Gastroesophageal sphincter (tissue), 3 donors: ENCODE measurements at regions not wholly inside any gene's neighbourhood (a gene's known extent, or its start where the extent isn't known, plus 50 kb on each side); places are given as distances from the start of the nearest gene placed in this dataset.

ENCODE experiments used
- EP300 ChIP-seq: sonication (generic); formaldehyde crosslinking; IDR thresholded peaks from one replicate; pipeline ENCODE4 v1.6.1; 2017; ENCODE audit warnings: antibody characterized with exemption, mild to moderate bottlenecking
- POLR2A ChIP-seq, 2 donors: fragments of 450-650 bp; IDR thresholded peaks; one replicate each; pipeline ENCODE4 v1.6.1; 2017; ENCODE audit warnings: antibody characterized with exemption in 2 of 2, mild to moderate bottlenecking in 2 of 2, moderate library complexity in 1 of 2
- POLR2AphosphoS5 ChIP-seq: sonication (generic); formaldehyde crosslinking; IDR thresholded peaks from one replicate; pipeline ENCODE4 v1.6.1; 2017; ENCODE audit warnings: antibody characterized with exemption
- TF ChIP-seq, protein P1 (sequence below), 4 experiments: fragments of 200-600 bp in 2 of 4; fragments of 450-650 bp in 2 of 4; sonication (generic) in 1 of 4; IDR thresholded peaks; one replicate each; pipeline ENCODE4 v1.5.1; 2017 to 2019; ENCODE audit warnings: antibody characterized with exemption in 4 of 4, mild to moderate bottlenecking in 2 of 4, moderate library complexity in 2 of 4

DNA sequence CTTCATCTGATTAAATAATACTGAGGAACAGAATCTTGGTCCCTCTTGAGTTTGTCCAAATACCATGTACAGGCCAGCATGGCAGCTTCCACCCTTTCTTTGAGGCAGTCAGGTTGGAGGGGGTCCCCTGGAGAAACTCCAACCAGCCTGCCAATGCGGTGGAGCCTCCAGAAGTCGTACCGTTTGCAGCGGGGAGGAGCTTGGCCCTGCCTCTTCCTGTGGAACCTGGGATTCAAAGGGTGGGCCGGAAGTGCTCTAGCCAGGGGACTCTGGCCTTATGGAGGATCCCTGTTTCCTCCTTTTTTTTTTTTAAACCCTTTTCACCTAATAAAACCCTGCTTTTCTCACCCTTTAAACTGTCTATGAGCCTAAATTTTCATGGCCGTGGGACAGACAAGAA is 216.3 kb upstream of the ZNF608 start:
- TF ChIP-seq, protein P1, sequence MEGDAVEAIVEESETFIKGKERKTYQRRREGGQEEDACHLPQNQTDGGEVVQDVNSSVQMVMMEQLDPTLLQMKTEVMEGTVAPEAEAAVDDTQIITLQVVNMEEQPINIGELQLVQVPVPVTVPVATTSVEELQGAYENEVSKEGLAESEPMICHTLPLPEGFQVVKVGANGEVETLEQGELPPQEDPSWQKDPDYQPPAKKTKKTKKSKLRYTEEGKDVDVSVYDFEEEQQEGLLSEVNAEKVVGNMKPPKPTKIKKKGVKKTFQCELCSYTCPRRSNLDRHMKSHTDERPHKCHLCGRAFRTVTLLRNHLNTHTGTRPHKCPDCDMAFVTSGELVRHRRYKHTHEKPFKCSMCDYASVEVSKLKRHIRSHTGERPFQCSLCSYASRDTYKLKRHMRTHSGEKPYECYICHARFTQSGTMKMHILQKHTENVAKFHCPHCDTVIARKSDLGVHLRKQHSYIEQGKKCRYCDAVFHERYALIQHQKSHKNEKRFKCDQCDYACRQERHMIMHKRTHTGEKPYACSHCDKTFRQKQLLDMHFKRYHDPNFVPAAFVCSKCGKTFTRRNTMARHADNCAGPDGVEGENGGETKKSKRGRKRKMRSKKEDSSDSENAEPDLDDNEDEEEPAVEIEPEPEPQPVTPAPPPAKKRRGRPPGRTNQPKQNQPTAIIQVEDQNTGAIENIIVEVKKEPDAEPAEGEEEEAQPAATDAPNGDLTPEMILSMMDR (IDR thresholded peaks at IDR 0.05): no peak
- TF ChIP-seq POLR2A (IDR thresholded peaks at IDR 0.05): no peak
- no peak for TF ChIP-seq EP300
- no peak for TF ChIP-seq POLR2AphosphoS5
